GM21447 (cell line): ENCODE measurements at regions not wholly inside any gene's neighbourhood (a gene's known extent, or its start where the extent isn't known, plus 50 kb on each side); places are given as distances from the start of the nearest gene placed in this dataset.

Experiments used
- ATAC-seq: cut with Tn5 transposase; IDR thresholded peaks from one replicate; pipeline ENCODE4 v1.9.1; 2021; ENCODE audit not compliant: unreplicated experiment

DNA sequence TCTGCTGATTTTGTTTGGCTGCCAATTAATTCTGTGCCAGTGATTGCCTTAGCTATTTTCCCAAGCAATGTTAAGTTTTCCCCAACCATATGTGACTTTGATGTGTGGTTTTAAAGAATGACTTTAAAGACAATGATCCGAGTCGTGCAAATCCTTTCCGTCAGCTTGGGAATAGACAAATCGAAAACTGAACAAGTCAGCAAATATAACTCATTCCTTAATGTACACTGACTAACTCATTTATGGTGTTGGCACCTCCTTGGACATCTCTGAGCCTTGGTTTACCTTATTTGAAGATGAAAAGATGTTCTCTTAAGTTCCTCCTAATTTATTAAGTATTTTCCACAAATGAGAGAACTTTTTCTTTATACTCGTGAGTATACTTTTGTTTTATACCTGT is 249.4 kb upstream of the SLCO3A1 start:
- ATAC-seq, result no peak

GRCh38 chr15:91605576-91605975 is 247.9 kb upstream of the SLCO3A1 start:
- no peak for ATAC-seq

- ATAC-seq, result no peak
These were observed 244.3 kb upstream of the SLCO3A1 start for GRCh38 chr15:91609231-91609630.

GRCh38 chr15:91609966-91610365 is 243.5 kb upstream of the SLCO3A1 start:
- ATAC-seq, result no peak

- no peak for ATAC-seq
These were observed 241.8 kb upstream of the SLCO3A1 start for GRCh38 chr15:91611561-91612323.

GRCh38 chr15:91620229-91620628 is 233.3 kb upstream of the SLCO3A1 start:
- no peak for ATAC-seq

DNA sequence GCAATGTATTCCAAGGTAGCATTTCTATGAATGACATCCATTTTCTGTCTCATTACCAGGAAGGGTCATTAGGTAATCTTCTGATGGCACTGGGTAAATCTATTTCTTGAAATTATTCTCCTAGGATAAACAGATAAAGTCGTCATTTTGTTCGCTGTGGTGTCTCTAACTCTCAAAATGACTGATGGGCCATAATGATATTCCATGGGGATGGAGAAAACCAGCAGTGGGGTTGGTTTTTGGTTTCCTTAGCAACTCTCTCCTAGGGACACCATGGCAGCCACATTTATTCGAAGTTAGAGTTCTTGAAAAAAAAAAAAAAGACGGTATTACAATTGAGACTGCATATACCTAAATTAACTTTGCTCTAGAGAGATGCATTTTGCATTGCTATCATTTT is 231.3 kb upstream of the SLCO3A1 start:
- ATAC-seq, result no peak

DNA sequence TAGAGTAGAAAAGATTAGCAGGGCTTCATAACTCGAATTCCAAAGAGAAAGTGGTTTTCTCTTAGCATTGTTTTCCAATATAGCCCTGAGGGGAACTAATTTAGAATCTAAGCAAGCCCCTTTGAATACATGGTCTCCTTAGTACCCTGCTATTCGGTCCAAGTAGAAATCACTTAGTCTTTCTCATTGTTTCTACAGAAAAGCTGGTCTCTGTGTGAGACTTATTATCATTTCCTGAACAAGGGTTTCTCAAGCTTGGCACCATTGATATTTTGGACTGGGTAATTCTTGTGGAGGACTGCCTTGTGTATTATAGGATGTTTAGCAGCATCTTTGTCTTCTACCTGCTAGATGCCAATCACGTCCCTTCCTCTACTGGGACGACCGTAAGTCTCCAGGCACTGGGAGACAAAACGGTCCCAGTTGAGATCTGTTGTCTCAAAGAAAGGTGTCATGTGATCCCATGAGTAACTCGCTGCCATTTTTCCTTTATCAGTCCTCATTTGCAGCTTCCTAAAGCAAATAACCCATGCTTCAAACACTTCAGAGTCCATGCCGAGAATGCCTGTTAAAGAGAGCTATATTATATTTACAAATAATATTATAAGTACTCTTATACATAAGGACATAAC is 230.7 kb upstream of the SLCO3A1 start:
- ATAC-seq, result no peak

GRCh38 chr15:91624353-91624968 is 229.0 kb upstream of the SLCO3A1 start:
- no peak for ATAC-seq

- ATAC-seq, result no peak
These were observed 228.0 kb upstream of the SLCO3A1 start for GRCh38 chr15:91625506-91625905.

GRCh38 chr15:91627473-91628278 is 225.8 kb upstream of the SLCO3A1 start:
- ATAC-seq, result no peak

- no peak for ATAC-seq
These were observed 223.4 kb upstream of the SLCO3A1 start for GRCh38 chr15:91630090-91630489.

DNA sequence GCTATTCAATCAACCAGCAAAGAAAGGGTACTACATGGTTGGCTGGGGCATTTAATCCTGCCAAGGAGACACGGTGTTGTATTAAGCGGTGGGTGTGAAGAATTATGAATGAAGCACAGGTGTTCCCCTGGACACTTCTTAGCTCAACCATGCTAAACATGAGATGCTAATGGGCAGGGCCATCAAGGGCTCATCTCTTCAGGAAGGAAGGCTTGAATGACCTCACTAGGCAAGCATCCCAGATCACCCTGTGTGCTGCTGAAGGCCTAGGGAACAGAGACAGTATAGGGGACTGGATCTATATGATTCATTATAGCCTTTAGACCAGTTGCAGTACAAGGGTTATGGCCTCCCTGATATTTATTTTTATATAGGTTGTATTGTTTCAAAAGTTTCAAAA is 221.3 kb upstream of the SLCO3A1 start:
- ATAC-seq, result no peak

GRCh38 chr15:91632981-91633380 is 220.5 kb upstream of the SLCO3A1 start:
- ATAC-seq, result no peak

DNA sequence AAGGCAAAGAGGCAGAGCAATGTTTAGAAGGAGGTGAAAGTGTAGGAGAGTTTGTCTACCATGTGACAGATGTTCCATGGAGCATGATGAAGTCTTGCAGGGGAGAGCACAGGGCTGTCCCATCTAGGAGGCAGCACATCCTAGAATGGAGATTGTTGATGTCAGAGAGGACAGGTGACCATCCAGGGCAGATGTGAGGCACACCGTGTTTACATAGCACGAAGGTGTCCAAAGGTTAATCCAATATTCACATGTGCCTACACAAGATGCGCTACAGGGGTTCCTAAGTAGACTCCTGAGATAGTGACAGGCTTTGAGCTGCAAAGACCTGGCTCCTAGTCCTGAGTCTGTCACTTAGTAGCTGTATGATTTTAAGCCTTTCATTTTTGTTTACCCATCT is 219.3 kb upstream of the SLCO3A1 start:
- ATAC-seq, result no peak

- ATAC-seq, result no peak
These were observed 218.4 kb upstream of the SLCO3A1 start for GRCh38 chr15:91635080-91635479.

- ATAC-seq, result no peak
These were observed 217.9 kb upstream of the SLCO3A1 start for GRCh38 chr15:91635641-91636040.

GRCh38 chr15:91649016-91649415 is 204.5 kb upstream of the SLCO3A1 start:
- ATAC-seq, result no peak

DNA sequence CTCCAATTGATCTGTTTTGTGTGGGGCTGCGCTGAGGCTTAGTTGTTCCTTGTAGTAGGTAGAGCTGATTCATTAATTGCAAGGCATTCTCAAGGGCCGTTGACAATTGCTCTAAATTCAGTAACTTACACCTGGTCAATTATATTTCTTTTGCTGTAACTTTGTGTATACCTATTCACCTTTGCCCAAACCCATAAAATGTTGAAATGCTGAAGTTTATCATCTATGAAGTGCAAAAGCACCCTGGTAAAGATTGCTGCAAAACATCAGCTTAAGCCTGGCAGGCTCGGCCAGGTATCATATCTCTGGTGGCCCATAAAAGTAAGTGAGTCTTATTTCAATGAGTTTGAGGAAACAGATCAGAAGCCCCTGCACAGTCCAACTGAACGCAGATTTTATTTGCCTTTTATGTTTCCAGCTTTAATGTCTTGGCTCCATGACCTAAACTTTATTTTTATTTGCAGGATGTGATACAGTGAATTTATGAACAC is 203.6 kb upstream of the SLCO3A1 start:
- ATAC-seq, result no peak

DNA sequence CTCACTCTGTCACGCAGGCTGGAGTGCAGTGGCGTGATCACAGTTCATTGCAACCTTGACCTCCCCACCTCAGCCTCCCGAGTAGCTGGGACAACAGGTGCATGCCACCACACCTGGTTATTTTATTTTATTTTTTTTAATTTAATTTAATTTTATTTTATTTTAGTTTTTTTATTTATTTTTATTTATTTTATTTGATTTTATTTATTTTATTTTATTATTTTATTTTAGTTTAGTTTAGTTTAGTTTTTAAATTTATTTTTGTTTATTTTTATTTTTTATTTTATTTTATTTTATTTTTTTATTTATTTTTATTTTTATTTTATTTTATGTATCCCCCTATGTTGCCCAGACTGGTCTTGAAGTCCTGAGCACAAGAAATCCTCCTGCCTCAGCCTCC is 202.3 kb upstream of the SLCO3A1 start:
- no peak for ATAC-seq

DNA sequence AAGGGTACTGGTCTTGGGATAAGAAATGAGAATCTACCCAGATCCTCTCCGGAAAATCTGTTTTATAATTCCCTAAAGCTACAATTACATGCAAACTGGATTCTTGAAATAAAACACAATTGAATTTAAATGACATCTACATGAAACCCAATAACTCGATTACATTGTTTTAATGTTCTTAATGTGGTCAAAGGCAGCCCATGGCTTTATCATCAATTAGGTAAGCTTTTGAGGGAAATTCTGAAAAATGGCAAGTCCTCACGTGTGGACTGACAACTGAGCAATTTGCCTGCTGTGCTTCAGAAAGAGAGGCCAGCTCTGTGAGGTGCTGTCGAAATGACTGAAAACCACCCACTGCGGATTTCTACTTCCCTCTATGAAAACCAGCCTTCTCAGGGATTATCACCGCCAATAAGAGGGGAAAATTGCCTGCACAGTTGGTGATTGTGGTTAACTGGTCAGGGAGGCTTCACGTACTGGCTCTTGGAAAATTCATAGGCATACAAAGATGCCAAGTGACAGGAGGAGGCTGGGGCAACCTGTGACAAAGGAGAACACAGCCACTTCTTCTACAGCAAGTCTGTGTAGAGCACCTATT is 200.8 kb upstream of the SLCO3A1 start:
- ATAC-seq, result no peak
